Caco-2 (cell line): ENCODE measurements at regions not wholly inside any gene's neighbourhood (a gene's known extent, or its start where the extent isn't known, plus 50 kb on each side); places are given as distances from the start of the nearest gene placed in this dataset.

ENCODE experiments used
- BruUV-seq: library from RNA; stranded (reverse); fragments of 400-500 nt; replicated peaks from 2 replicates; lab custom pipeline; 2021; lab: Mats Ljungman, UMichigan
- CTCF ChIA-PET: fragments of 300-600 bp; sonication (Branson Sonifier 250); formaldehyde crosslinking; loops from one replicate; lab custom pipeline; 2022; ENCODE audit warnings: antibody characterized with exemption; lab: Charles Lee
- POLR2A ChIA-PET: fragments of 300-600 bp; sonication (Branson Sonifier 250); formaldehyde crosslinking; loops from one replicate; lab custom pipeline; 2022; ENCODE audit warnings: antibody characterized with exemption; lab: Charles Lee
- DNase-seq, 2 experiments: peaks; one replicate each; pipeline versions ENCODE4 v3.0.0 to v3.0.0-alpha.2; 2020 to 2022
- H3K27me3 ChIP-seq: replicated peaks from 2 replicates; pipeline ENCODE4 v1.6.0; 2011; ENCODE audit warnings: low read length; ENCODE audit not compliant: control insufficient read depth, insufficient read depth
- H3K36me3 ChIP-seq: 2 replicates; pipeline ENCODE4 v1.5.1; 2011; ENCODE audit warnings: low read length; ENCODE audit not compliant: control insufficient read depth, insufficient read depth
- H3K4me1 ChIP-seq: fragments of 250-450 bp; sonication (Bioruptor Pico); 2 replicates; pipeline ENCODE4 v1.5.1; 2020; ENCODE audit warnings: mild to moderate bottlenecking
- H3K4me3 ChIP-seq: 2 replicates; pipeline ENCODE4 v1.5.1; 2011; ENCODE audit warnings: low read depth, mild to moderate bottlenecking, control low read depth, low read length
- H3K9me3 ChIP-seq: fragments of 250-450 bp; sonication (Bioruptor Pico); 2 replicates; pipeline ENCODE4 v1.5.1; 2020; ENCODE audit warnings: mild to moderate bottlenecking, moderate library complexity
- H3K27ac Mint-ChIP-seq: one replicate; pipeline ENCODE4 v1.8.0; 2022; ENCODE audit warnings: mixed read lengths; ENCODE audit not compliant: unreplicated experiment
- H3K27me3 Mint-ChIP-seq: one replicate; pipeline ENCODE4 v1.8.0; 2022; ENCODE audit warnings: mixed read lengths; ENCODE audit not compliant: insufficient read depth, unreplicated experiment
- H3K36me3 Mint-ChIP-seq: one replicate; pipeline ENCODE4 v1.8.0; 2022; ENCODE audit warnings: mild to moderate bottlenecking, mixed read lengths; ENCODE audit not compliant: insufficient read depth, unreplicated experiment
- H3K4me1 Mint-ChIP-seq: one replicate; pipeline ENCODE4 v1.8.0; 2022; ENCODE audit warnings: low read depth, mixed read lengths; ENCODE audit not compliant: unreplicated experiment
- H3K4me3 Mint-ChIP-seq: one replicate; pipeline ENCODE4 v1.8.0; 2022; ENCODE audit warnings: mild to moderate bottlenecking, moderate library complexity, mixed read lengths; ENCODE audit not compliant: unreplicated experiment
- H3K9me3 Mint-ChIP-seq: one replicate; pipeline ENCODE4 v1.8.0; 2022; ENCODE audit warnings: mixed read lengths; ENCODE audit not compliant: unreplicated experiment
- CTCF ChIP-seq, 2 experiments: fragments of 200-600 bp in 1 of 2; IDR thresholded peaks; 1 replicate in 1 of 2; 2 replicates in 1 of 2; pipeline versions ENCODE4 v1.5.1 to v1.8.0; 2011 to 2022; ENCODE audit warnings: antibody characterized with exemption in 1 of 2, control low read depth in 1 of 2, inconsistent platforms in 1 of 2, low read depth in 1 of 2, low read length in 1 of 2, mild to moderate bottlenecking in 1 of 2, moderate library complexity in 1 of 2; ENCODE audit not compliant: insufficient read depth in 1 of 2, severe bottlenecking in 1 of 2, unreplicated experiment in 1 of 2
- intact Hi-C: fragments of 100-400 bp; cut with micrococcal nuclease; formaldehyde crosslinking; loops from one replicate; pipeline ENCODE4 v1.10.0; 2022; ENCODE audit not compliant: unreplicated experiment

DNA sequence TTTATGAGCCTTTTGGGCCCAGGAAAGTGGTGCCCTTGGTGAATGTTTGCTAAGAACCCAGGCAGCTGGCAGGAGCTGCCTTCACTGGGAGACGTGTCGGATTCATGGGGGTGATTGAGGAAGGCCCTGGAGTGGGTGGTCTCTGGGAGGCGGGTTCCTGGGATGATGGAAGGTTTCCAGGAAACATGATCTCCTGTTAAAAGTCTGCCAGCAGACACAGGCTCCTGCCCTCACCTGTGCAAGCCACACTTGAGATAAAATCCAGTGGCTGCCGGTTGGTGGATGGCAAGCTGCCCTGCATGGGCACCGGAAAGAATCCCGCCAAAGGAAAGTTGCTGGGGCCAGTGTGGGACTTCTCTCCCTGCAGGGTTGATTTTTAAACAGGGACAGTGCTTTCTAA lies 189.0 kb upstream of the CIBAR2 start:
- Mint-ChIP-seq H3K4me3 (no peak overlapping the region), H3K4me1 (peaks cover 8% of the 10 kb centered on the region), H3K27me3 (no peaks in the 10 kb centered on the region), H3K9me3 (no peaks in the 10 kb centered on the region), H3K36me3 (peaks cover 16% of the 10 kb centered on the region), H3K27ac (no peak overlapping the region)
- BruUV-seq: no TSS peak
- Histone ChIP-seq H3K36me3 (no peaks in the 10 kb centered on the region), H3K27me3 (no peaks in the 10 kb centered on the region), H3K4me3 (no peak overlapping the region), H3K9me3 (no peaks in the 10 kb centered on the region), H3K4me1 (peaks cover 17% of the 10 kb centered on the region)
- TF ChIP-seq CTCF (IDR thresholded peaks at IDR 0.05; ENCODE audit: insufficient read depth in 1 of 2, low read depth in 1 of 2, low read length in 1 of 2, severe bottlenecking in 1 of 2, unreplicated experiment in 1 of 2): no peak
- CTCF ChIA-PET: no interaction called here
- intact Hi-C loops: no loop called here
- POLR2A ChIA-PET: no interaction called here
- no peak for DNase-seq

DNA sequence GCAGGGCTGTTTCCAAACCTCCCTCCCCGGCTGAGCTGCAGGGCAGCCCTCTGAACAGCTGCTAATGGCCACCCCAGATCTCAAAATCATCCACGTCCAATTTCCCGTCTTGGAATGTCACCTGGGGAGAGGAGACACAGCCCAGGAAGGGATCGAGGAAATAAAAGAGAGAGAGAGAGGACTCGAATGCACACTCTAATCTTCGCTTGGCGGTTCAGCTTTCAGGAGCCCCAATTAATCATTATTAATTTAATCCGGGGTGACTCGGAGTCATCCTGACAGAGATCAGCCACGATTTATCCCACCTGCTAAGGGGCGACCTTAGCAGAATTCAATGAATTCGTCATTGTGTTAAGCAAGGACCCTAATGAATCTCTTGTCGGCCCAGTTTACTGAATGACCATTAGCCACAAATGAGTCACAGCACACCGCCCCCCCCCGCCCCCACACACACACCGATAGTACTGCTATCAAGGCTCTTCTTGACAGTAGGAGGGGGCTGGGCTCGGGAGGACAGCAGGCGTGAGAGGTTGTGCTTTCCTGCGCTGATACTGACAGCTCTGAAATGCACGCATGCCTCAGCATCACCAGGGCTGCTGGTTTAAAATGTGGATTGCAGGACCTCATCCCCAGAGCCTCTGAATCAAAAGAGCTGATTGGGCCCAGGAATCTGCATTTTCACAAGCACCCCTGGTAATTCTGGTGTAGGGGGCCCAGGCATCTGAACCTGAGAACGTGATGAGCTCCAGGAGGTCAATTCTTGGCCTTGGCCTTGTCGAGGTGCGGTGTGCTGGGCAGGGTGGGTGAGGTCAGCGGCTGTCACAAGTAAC lies 190.0 kb upstream of the CIBAR2 start:
- no peaks in the 10 kb centered on the region for H3K9me3 Mint-ChIP-seq
- no peaks in the 10 kb centered on the region for H3K36me3 ChIP-seq
- intact Hi-C loops: no loop called here
- H3K36me3 Mint-ChIP-seq: peaks cover 11% of the 10 kb centered on the region
- H3K9me3 ChIP-seq: no peaks in the 10 kb centered on the region
- ChIA-PET POLR2A (no interaction called here), CTCF (no interaction called here)
- no peak for DNase-seq
- no peaks in the 10 kb centered on the region for H3K27me3 Mint-ChIP-seq
- peaks cover 20% of the 10 kb centered on the region for H3K4me1 ChIP-seq
- no peak overlapping the region for H3K27ac Mint-ChIP-seq
- TF ChIP-seq CTCF (IDR thresholded peaks at IDR 0.05; ENCODE audit: insufficient read depth in 1 of 2, low read depth in 1 of 2, low read length in 1 of 2, severe bottlenecking in 1 of 2, unreplicated experiment in 1 of 2): no peak
- BruUV-seq: no TSS peak
- no peak overlapping the region for H3K4me3 ChIP-seq
- H3K27me3 ChIP-seq: no peaks in the 10 kb centered on the region
- no peak overlapping the region for H3K4me3 Mint-ChIP-seq
- H3K4me1 Mint-ChIP-seq: peaks cover 8% of the 10 kb centered on the region

- POLR2A ChIA-PET: no interaction called here
- no TSS peak for BruUV-seq
- Histone ChIP-seq H3K4me3 (no peak overlapping the region), H3K27me3 (no peaks in the 10 kb centered on the region), H3K4me1 (peaks cover 26% of the 10 kb centered on the region), H3K36me3 (no peaks in the 10 kb centered on the region), H3K9me3 (no peaks in the 10 kb centered on the region)
- intact Hi-C loops: no loop called here
- no peak for DNase-seq
- Mint-ChIP-seq H3K27me3 (no peaks in the 10 kb centered on the region), H3K4me1 (peaks cover 8% of the 10 kb centered on the region), H3K4me3 (no peak overlapping the region), H3K27ac (no peak overlapping the region), H3K9me3 (no peaks in the 10 kb centered on the region), H3K36me3 (peaks cover 18% of the 10 kb centered on the region)
- CTCF ChIA-PET: no interaction called here
- TF ChIP-seq CTCF (IDR thresholded peaks at IDR 0.05; ENCODE audit: insufficient read depth in 1 of 2, low read depth in 1 of 2, low read length in 1 of 2, severe bottlenecking in 1 of 2, unreplicated experiment in 1 of 2): no peak
Measured at GRCh38 chr16:85302848-85303353, 190.6 kb upstream of the CIBAR2 start.
